ENCODE measurements at regions not wholly inside any gene's neighbourhood (a gene's known extent, or its start where the extent isn't known, plus 50 kb on each side); places are given as distances from the start of the nearest gene placed in this dataset.
A peak's percentile ranks its signal among the peaks of the same experiment; 100 is the strongest.

DNA sequence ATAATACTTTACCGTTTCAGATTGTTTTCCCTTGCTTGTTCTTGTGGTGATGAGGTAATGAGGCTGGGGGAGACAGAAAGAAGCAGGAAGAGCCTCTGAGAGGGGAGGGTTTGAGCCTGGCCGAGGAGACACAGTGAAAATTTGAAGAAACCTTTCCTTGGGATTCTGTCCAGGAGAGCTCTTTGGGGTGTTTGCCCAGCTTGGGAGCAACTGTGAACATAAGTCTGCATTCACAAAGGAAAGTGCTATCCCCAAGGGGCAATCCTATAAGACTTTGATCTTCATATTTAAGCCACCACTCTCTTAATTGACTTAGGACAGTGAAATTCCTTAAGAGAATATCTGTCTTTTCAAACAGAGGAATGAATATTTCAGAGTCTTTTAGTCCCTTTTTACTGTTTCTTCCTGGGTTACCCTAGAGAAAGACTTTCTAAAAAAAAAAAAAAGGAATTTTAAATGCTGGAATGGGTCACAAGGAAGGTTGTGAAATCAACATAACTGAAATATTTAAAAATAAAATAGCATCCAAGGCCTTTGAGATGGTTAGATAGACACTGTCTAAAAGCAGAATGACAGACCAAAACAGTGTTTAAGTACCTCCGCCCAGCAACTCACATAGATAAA, 52.5 kb upstream of the STAM2 start:
- TF ChIP-seq CTCF (IDR thresholded peaks at IDR 0.05; ENCODE audit: low read depth, low read length, missing control alignments) = no peak
- DNase-seq (ENCODE audit: extremely low read depth, low read depth) = no peak
- no peak overlapping the region for H3K4me3 ChIP-seq (replicated peaks; ENCODE audit: low read depth, low read length)

DNA sequence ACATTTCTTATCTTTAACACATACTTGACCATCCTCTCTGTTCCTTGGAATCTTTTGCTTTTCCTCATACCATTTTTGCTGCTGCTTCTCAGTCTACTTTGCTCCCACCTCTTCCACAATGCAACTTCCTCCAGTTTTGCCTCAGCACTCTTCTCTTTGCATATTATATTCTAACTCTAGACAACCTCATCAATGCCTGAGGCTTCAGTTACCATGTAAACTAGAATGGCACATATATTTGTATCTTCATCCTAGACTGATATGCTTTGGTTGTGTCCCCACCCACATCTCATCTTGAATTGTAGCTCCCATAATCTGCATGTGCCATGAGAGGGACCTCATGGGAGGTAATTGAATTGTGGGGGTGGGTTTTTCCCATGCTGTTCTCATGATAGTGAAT, 55.9 kb upstream of the STAM2 start:
- no peak for DNase-seq (ENCODE audit: extremely low read depth, low read depth)
- H3K4me3 ChIP-seq (replicated peaks; ENCODE audit: low read depth, low read length) = no peak overlapping the region
- no peak for TF ChIP-seq CTCF (IDR thresholded peaks at IDR 0.05; ENCODE audit: low read depth, low read length, missing control alignments)

DNA sequence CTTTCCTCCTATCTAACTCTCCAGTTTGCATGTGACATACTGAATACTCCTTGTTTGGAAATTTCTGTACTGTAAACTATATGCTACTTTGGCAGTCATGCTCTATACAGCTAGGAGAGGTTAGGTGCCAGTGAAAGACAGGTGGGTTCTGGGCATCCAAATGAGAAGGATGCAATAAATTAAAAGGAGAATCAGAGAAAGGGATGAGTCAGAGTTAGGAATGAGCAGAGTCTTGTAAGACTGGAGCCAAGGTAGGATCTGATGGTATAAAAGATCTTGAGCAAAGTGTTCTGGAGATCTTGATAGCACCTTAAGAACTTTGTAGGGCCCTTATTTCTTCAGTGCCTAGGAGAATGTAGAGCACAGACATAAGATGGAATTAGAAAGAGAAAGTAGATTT, 58.7 kb upstream of the STAM2 start:
- no peak for TF ChIP-seq CTCF (IDR thresholded peaks at IDR 0.05; ENCODE audit: low read depth, low read length, missing control alignments)
- no peak for DNase-seq (ENCODE audit: extremely low read depth, low read depth)
- H3K4me3 ChIP-seq (replicated peaks; ENCODE audit: low read depth, low read length) = no peak overlapping the region

DNA sequence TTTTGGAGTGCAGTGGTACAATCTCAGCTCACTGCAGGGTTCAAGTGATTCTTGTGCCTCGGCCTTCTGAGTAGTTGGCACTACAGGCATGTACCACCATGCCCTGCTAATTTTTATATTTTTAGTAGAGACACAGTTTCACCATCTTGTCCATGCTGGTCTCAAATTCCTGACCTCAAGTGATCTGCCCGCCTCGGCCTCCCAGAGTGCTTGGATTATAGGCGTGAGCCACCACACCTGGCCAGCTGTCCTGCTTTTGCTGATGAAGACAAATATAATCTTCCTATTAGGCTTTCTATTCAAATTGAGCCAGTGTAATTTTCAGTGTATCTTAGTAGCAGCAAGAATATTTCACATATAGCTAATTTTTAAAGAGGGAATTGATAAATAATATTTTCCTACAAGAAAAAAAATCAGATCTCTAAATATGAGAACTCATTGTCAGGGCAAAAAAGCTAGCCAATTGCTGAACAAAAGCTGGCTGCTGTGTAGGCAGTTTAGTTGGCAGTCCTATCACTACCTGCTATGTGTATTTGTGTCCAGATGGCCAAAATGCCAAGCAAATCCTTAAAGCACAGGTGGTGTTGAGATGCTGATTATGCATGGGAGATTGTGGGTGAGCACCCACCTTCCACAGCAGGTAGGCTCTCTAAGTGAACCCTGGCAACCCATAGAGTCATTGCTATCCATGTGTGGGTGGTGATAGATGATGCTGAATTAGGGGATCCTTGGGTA, 60.8 kb upstream of the STAM2 start:
- DNase-seq (ENCODE audit: extremely low read depth, low read depth) = no peak
- no peak for TF ChIP-seq CTCF (IDR thresholded peaks at IDR 0.05; ENCODE audit: low read depth, low read length, missing control alignments)
- no peak overlapping the region for H3K4me3 ChIP-seq (replicated peaks; ENCODE audit: low read depth, low read length)

GRCh38 chr2:152238016-152238415, 62.5 kb upstream of the STAM2 start:
- no peak overlapping the region for H3K4me3 ChIP-seq (replicated peaks; ENCODE audit: low read depth, low read length)
- TF ChIP-seq CTCF (IDR thresholded peaks at IDR 0.05; ENCODE audit: low read depth, low read length, missing control alignments) = no peak
- no peak for DNase-seq (ENCODE audit: extremely low read depth, low read depth)

DNA sequence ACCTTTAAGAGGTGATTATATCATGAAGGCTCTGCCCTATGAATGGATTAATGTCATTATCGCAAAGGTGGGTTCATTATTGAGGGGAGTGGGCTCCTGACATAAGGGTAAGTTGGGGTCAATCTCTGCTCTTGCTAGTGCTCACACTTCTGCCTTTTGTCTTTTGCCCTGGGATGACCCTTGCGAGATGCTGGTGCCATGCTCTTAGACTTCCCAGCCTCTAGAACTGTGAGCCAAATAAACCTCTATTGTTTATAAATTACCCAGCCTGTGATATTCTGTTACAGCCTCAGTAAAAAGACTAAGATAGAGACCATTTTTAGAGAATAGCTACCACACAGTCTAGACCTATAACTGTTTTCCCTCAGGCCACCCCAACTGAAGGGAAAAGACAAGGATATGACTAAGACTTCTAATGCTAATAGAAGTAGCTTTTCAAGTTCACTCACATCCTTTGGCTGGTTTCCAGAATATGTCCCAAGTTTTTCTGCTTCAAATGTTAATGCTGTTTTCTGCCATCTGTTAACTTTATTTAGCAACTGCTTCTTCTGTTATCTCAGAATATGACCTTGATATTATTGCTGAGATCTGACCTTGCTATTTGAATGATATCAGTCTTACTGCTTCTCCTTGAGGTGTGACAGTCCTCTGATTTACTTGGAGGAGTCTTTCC, 65.1 kb upstream of the STAM2 start:
- TF ChIP-seq CTCF (IDR thresholded peaks at IDR 0.05; ENCODE audit: low read depth, low read length, missing control alignments) = no peak
- no peak overlapping the region for H3K4me3 ChIP-seq (replicated peaks; ENCODE audit: low read depth, low read length)
- DNase-seq (ENCODE audit: extremely low read depth, low read depth) = peak; percentile 41
